Prostate gland (tissue), 2 donors: ENCODE measurements at regions not wholly inside any gene's neighbourhood (a gene's known extent, or its start where the extent isn't known, plus 50 kb on each side); places are given as distances from the start of the nearest gene placed in this dataset.

Source experiments
- POLR2A ChIP-seq: fragments of 450-650 bp; IDR thresholded peaks from one replicate; pipeline ENCODE4 v1.6.1; 2016; ENCODE audit warnings: antibody characterized with exemption, mild to moderate bottlenecking
- TF ChIP-seq, protein P1 (sequence below), 4 experiments: fragments of 200-600 bp in 2 of 4; fragments of 450-650 bp in 2 of 4; sonication (generic) in 2 of 4; IDR thresholded peaks; 1 replicate in 3 of 4; 2 replicates in 1 of 4; pipeline ENCODE4 v1.5.1; 2016 to 2019; ENCODE audit warnings: antibody characterized with exemption in 4 of 4, mild to moderate bottlenecking in 2 of 4, moderate library complexity in 2 of 4

DNA sequence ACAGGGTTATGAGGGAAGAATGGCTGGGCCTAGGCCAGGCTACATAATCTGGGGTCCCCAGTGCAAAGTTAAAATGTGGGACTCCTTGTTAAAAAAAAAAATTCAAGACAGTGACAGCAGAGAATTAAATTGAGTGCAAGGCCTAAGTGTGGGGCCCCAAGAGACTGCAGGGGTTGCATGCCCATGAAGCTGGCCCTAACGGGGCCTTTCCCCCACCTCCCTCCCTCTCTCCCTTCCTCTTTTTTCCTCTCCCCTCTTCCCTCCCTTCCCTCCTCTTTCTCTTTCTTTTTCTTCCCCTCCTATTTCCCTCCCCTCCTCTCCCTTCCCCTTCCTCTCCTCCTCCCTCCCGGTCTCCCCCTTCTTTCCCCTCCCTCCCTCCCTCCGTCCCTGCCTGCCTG is 266.7 kb downstream of the LMO4 start:
- no peak for TF ChIP-seq POLR2A
- TF ChIP-seq, protein P1, sequence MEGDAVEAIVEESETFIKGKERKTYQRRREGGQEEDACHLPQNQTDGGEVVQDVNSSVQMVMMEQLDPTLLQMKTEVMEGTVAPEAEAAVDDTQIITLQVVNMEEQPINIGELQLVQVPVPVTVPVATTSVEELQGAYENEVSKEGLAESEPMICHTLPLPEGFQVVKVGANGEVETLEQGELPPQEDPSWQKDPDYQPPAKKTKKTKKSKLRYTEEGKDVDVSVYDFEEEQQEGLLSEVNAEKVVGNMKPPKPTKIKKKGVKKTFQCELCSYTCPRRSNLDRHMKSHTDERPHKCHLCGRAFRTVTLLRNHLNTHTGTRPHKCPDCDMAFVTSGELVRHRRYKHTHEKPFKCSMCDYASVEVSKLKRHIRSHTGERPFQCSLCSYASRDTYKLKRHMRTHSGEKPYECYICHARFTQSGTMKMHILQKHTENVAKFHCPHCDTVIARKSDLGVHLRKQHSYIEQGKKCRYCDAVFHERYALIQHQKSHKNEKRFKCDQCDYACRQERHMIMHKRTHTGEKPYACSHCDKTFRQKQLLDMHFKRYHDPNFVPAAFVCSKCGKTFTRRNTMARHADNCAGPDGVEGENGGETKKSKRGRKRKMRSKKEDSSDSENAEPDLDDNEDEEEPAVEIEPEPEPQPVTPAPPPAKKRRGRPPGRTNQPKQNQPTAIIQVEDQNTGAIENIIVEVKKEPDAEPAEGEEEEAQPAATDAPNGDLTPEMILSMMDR (IDR thresholded peaks at IDR 0.05) = no peak
